ENCODE measurements at regions not wholly inside any gene's neighbourhood (a gene's known extent, or its start where the extent isn't known, plus 50 kb on each side); places are given as distances from the start of the nearest gene placed in this dataset.
"Not testable (repeated sequence)": the region's sequence is repeated elsewhere in the genome, so short reads cannot be mapped to it uniquely, and the experiment has no call there.

DNA sequence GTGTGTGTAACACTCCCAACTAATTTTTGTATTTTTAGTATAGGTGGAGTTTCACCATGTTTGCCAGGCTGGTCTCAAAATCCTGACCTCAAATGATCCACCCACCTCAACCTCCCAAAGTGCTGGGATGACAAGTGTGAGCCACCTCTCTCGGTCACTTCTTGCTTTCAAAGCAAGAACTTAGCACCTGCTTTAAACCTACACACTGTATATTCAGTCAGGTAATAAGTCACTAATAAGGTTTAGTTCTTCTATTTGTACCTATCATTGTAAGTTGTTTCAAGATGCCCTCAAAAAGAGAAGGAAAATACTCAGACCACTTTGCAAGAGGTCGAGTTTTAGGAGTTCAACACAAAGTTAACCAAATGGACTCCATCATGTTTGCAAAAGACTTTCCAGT, 431.3 kb downstream of the MRPL39 start:
- Histone ChIP-seq H3K36me3 (ENCODE audit: insufficient read depth, low read length) (no peaks in the 10 kb centered on the region), H3K9me3 (ENCODE audit: insufficient read depth, low read length, severe bottlenecking) (no peaks in the 10 kb centered on the region), H3K9ac (ENCODE audit: low read depth, low read length) (no peak overlapping the region), H2AFZ (ENCODE audit: low read depth, low read length) (no peak overlapping the region), H3K4me3 (ENCODE audit: low read depth in 1 of 2, low read length in 2 of 2) (no peak overlapping the region), H3K27ac (ENCODE audit: low read length) (no peak overlapping the region), H4K20me1 (ENCODE audit: insufficient read depth, low read length) (no peaks in the 10 kb centered on the region), H3K27me3 (ENCODE audit: insufficient read depth, low read length, poor library complexity) (no peaks in the 10 kb centered on the region), H3K4me2 (ENCODE audit: insufficient read depth, low read length) (no peak overlapping the region), H3K79me2 (ENCODE audit: insufficient read depth, low read length) (no peaks in the 10 kb centered on the region), H3K4me1 (ENCODE audit: insufficient read depth, low read length) (no peaks in the 10 kb centered on the region)
- no peak for TF ChIP-seq EZH2 (IDR thresholded peaks at IDR 0.05; ENCODE audit: borderline replicate concordance, low read depth, low read length, severe bottlenecking)
- TF ChIP-seq, protein P1, sequence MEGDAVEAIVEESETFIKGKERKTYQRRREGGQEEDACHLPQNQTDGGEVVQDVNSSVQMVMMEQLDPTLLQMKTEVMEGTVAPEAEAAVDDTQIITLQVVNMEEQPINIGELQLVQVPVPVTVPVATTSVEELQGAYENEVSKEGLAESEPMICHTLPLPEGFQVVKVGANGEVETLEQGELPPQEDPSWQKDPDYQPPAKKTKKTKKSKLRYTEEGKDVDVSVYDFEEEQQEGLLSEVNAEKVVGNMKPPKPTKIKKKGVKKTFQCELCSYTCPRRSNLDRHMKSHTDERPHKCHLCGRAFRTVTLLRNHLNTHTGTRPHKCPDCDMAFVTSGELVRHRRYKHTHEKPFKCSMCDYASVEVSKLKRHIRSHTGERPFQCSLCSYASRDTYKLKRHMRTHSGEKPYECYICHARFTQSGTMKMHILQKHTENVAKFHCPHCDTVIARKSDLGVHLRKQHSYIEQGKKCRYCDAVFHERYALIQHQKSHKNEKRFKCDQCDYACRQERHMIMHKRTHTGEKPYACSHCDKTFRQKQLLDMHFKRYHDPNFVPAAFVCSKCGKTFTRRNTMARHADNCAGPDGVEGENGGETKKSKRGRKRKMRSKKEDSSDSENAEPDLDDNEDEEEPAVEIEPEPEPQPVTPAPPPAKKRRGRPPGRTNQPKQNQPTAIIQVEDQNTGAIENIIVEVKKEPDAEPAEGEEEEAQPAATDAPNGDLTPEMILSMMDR (IDR thresholded peaks at IDR 0.05; ENCODE audit: borderline replicate concordance, extremely low read depth, low read length, poor library complexity, severe bottlenecking), result no peak
- DNase-seq, result no peak
- no peak for ATAC-seq (ENCODE audit: insufficient read depth, low read depth)

DNA sequence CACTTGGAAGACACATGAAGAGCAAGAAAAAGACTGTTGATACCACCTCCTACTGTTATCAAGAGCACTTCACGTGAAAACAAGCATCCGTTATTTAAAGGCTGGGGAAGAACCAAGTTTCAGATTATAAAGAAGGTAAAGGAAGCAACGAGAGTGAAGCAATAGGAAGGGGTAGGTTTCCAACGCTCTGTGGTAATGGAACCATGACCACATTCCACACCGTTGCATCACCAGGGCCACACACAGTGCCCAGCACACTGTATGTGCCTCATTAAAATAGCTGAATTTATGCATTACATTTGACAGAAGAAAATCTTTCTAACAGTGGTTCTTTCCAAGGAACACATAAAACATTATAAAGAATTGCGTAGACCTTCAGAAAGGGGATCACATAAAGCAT, 435.8 kb downstream of the MRPL39 start:
- Histone ChIP-seq H3K4me3 (ENCODE audit: low read depth in 1 of 2, low read length in 2 of 2) (no peak overlapping the region), H3K27ac (ENCODE audit: low read length) (no peak overlapping the region), H4K20me1 (ENCODE audit: insufficient read depth, low read length) (no peaks in the 10 kb centered on the region), H3K9me3 (ENCODE audit: insufficient read depth, low read length, severe bottlenecking) (peaks cover 3% of the 10 kb centered on the region), H2AFZ (ENCODE audit: low read depth, low read length) (no peak overlapping the region), H3K4me2 (ENCODE audit: insufficient read depth, low read length) (no peak overlapping the region), H3K36me3 (ENCODE audit: insufficient read depth, low read length) (no peaks in the 10 kb centered on the region), H3K79me2 (ENCODE audit: insufficient read depth, low read length) (no peaks in the 10 kb centered on the region), H3K27me3 (ENCODE audit: insufficient read depth, low read length, poor library complexity) (no peaks in the 10 kb centered on the region), H3K9ac (ENCODE audit: low read depth, low read length) (no peak overlapping the region), H3K4me1 (ENCODE audit: insufficient read depth, low read length) (no peaks in the 10 kb centered on the region)
- DNase-seq, result no peak
- ATAC-seq (ENCODE audit: insufficient read depth, low read depth), result no peak
- TF ChIP-seq, protein P1 (IDR thresholded peaks at IDR 0.05; ENCODE audit: borderline replicate concordance, extremely low read depth, low read length, poor library complexity, severe bottlenecking), result no peak
- TF ChIP-seq EZH2 (IDR thresholded peaks at IDR 0.05; ENCODE audit: borderline replicate concordance, low read depth, low read length, severe bottlenecking), result no peak

DNA sequence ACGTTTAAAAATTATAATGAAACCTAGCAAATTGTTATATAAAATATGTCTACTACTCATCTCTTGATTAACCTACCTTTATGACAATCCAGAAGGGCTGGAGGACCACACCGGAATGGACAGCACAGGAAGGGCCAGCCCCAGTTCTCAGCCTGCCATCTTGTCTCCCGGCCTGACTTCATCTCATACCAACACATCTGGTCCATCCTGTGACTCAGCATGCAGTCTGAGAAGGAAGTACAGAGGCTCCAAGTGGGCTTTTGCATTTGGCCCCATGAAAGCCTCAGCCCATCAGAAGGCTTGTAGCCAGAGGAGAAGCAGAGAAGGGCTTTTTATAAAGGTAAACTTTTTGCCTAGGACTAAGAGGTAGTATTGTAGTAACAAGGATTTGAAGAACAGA, 436.6 kb downstream of the MRPL39 start:
- Histone ChIP-seq H3K9ac (ENCODE audit: low read depth, low read length) (no peak overlapping the region), H3K27ac (ENCODE audit: low read length) (no peak overlapping the region), H3K36me3 (ENCODE audit: insufficient read depth, low read length) (no peaks in the 10 kb centered on the region), H4K20me1 (ENCODE audit: insufficient read depth, low read length) (no peaks in the 10 kb centered on the region), H3K4me2 (ENCODE audit: insufficient read depth, low read length) (no peak overlapping the region), H3K79me2 (ENCODE audit: insufficient read depth, low read length) (no peaks in the 10 kb centered on the region), H3K4me1 (ENCODE audit: insufficient read depth, low read length) (no peaks in the 10 kb centered on the region), H3K9me3 (ENCODE audit: insufficient read depth, low read length, severe bottlenecking) (peaks cover 3% of the 10 kb centered on the region), H3K4me3 (ENCODE audit: low read depth in 1 of 2, low read length in 2 of 2) (no peak overlapping the region), H2AFZ (ENCODE audit: low read depth, low read length) (no peak overlapping the region), H3K27me3 (ENCODE audit: insufficient read depth, low read length, poor library complexity) (no peaks in the 10 kb centered on the region)
- ATAC-seq (ENCODE audit: insufficient read depth, low read depth) (no peak), DNase-seq (no peak)
- TF ChIP-seq EZH2 (IDR thresholded peaks at IDR 0.05; ENCODE audit: borderline replicate concordance, low read depth, low read length, severe bottlenecking), result no peak
- TF ChIP-seq, protein P1 (IDR thresholded peaks at IDR 0.05; ENCODE audit: borderline replicate concordance, extremely low read depth, low read length, poor library complexity, severe bottlenecking), result no peak

DNA sequence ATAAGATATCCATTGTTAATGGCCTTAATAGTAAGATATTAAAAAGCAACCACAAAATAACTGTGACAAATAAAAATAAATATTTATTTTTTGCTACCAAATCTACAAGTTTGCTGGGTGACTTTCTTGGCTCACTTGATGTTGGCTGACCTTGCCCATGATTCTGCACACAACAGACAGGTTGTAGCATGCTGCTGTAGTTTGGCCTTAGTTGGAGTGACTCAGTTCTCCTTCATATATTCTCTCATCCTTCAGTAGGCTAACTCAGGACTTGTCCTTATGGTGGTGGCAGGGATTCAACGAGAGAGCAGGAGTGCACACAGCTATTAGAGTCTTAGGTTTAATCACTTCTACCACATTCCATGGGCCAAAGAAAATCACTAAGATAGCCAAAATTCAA, 437.9 kb downstream of the MRPL39 start:
- no peak for TF ChIP-seq EZH2 (IDR thresholded peaks at IDR 0.05; ENCODE audit: borderline replicate concordance, low read depth, low read length, severe bottlenecking)
- TF ChIP-seq, protein P1 (IDR thresholded peaks at IDR 0.05; ENCODE audit: borderline replicate concordance, extremely low read depth, low read length, poor library complexity, severe bottlenecking), result no peak
- no peaks in the 10 kb centered on the region for H4K20me1 ChIP-seq (ENCODE audit: insufficient read depth, low read length)

DNA sequence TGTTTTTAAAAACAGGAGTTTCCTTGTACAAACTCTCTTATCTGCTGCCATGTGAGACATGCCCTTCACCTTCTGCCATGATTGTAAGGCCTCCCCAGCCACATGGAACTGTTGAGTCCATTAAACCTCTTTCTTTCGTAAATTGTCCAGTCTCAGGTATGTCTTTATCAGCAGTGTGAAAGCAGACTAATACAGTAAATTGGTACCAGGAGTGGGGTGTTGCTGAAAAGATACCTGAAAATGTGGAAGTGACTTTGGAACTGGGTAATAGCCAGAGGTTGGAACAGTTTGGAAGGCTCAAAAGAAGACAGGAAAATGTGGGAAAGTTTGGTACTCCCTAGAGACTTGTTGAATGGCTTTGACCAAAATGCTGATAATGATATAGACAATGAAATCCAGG, 440.4 kb downstream of the MRPL39 start:
- not testable (repeated sequence) for H3K9me3 ChIP-seq (ENCODE audit: insufficient read depth, low read length, severe bottlenecking); DNase-seq; H3K4me1 ChIP-seq (ENCODE audit: insufficient read depth, low read length); H3K4me3 ChIP-seq (ENCODE audit: low read depth in 1 of 2, low read length in 2 of 2); H4K20me1 ChIP-seq (ENCODE audit: insufficient read depth, low read length); ATAC-seq (ENCODE audit: insufficient read depth, low read depth); H3K36me3 ChIP-seq (ENCODE audit: insufficient read depth, low read length); H3K27me3 ChIP-seq (ENCODE audit: insufficient read depth, low read length, poor library complexity); H3K79me2 ChIP-seq (ENCODE audit: insufficient read depth, low read length); H3K9ac ChIP-seq (ENCODE audit: low read depth, low read length); H3K27ac ChIP-seq (ENCODE audit: low read length); H3K4me2 ChIP-seq (ENCODE audit: insufficient read depth, low read length); H2AFZ ChIP-seq (ENCODE audit: low read depth, low read length)

More for the DNA sequence above, 437.9 kb downstream of the MRPL39 start:
- Histone ChIP-seq H3K9ac (ENCODE audit: low read depth, low read length) (no peak overlapping the region), H3K27me3 (ENCODE audit: insufficient read depth, low read length, poor library complexity) (no peaks in the 10 kb centered on the region), H3K4me1 (ENCODE audit: insufficient read depth, low read length) (no peaks in the 10 kb centered on the region), H3K27ac (ENCODE audit: low read length) (no peak overlapping the region), H3K36me3 (ENCODE audit: insufficient read depth, low read length) (no peaks in the 10 kb centered on the region), H3K79me2 (ENCODE audit: insufficient read depth, low read length) (no peaks in the 10 kb centered on the region), H3K9me3 (ENCODE audit: insufficient read depth, low read length, severe bottlenecking) (peaks cover 3% of the 10 kb centered on the region), H2AFZ (ENCODE audit: low read depth, low read length) (no peak overlapping the region), H3K4me2 (ENCODE audit: insufficient read depth, low read length) (no peak overlapping the region), H3K4me3 (ENCODE audit: low read depth in 1 of 2, low read length in 2 of 2) (no peak overlapping the region)
- no peak for ATAC-seq (ENCODE audit: insufficient read depth, low read depth)
- no peak for DNase-seq

Data from DND-41 (cell line).